GM12872 (cell line): ENCODE measurements at regions not wholly inside any gene's neighbourhood (a gene's known extent, or its start where the extent isn't known, plus 50 kb on each side); places are given as distances from the start of the nearest gene placed in this dataset.

Experiments
- TF ChIP-seq, protein P1 (sequence below): IDR thresholded peaks from 3 replicates; pipeline ENCODE4 v1.5.1; 2011; ENCODE audit warnings: low read depth, mild to moderate bottlenecking, low read length, moderate library complexity; ENCODE audit not compliant: insufficient read depth

GRCh38 chr1:82920418-82921248 lies 1078.3 kb downstream of the TTLL7 start:
- TF ChIP-seq, protein P1, sequence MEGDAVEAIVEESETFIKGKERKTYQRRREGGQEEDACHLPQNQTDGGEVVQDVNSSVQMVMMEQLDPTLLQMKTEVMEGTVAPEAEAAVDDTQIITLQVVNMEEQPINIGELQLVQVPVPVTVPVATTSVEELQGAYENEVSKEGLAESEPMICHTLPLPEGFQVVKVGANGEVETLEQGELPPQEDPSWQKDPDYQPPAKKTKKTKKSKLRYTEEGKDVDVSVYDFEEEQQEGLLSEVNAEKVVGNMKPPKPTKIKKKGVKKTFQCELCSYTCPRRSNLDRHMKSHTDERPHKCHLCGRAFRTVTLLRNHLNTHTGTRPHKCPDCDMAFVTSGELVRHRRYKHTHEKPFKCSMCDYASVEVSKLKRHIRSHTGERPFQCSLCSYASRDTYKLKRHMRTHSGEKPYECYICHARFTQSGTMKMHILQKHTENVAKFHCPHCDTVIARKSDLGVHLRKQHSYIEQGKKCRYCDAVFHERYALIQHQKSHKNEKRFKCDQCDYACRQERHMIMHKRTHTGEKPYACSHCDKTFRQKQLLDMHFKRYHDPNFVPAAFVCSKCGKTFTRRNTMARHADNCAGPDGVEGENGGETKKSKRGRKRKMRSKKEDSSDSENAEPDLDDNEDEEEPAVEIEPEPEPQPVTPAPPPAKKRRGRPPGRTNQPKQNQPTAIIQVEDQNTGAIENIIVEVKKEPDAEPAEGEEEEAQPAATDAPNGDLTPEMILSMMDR: no peak

GRCh38 chr1:82919837-82920236 lies 1079.1 kb downstream of the TTLL7 start:
- TF ChIP-seq, protein P1: no peak

DNA sequence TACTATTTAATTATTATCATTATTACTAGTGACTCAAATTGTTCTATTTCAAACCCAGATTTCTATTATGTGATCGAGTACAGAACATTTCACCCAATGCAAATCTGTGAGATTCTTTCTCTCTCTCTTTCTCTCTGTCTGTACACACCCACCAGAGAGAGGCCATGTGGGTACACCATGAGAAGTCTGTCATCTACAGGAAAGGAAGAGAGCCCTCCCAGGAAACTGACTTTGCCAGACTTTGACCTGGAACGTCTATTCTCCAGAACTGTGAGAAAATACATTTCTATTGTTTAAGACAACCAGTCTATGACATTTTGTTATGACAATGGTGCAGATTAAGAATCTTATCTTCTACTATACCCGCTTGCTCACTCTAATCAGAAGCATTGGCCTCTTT lies 1091.6 kb downstream of the TTLL7 start:
- TF ChIP-seq, protein P1: no peak

DNA sequence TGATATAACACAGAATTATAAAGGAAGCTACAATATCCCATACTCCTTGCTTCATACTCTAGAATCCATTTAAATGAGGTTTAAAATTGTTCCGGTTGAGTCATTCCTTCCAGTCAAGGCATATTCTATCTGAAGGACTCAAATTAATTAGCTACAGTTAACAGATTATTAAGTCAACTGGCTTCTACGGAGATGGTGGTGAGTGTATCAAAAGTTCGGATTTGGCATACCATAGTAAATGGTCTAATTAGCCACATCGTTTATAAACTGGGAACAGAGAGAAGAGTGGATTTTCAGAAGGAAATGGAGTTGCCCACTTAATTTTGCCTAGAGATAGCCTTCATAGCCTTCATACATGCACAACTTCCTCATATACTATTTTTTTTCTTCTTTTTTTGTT lies 1095.3 kb downstream of the TTLL7 start:
- TF ChIP-seq, protein P1: no peak

GRCh38 chr1:82901561-82901960 lies 1097.4 kb downstream of the TTLL7 start:
- TF ChIP-seq, protein P1: no peak

DNA sequence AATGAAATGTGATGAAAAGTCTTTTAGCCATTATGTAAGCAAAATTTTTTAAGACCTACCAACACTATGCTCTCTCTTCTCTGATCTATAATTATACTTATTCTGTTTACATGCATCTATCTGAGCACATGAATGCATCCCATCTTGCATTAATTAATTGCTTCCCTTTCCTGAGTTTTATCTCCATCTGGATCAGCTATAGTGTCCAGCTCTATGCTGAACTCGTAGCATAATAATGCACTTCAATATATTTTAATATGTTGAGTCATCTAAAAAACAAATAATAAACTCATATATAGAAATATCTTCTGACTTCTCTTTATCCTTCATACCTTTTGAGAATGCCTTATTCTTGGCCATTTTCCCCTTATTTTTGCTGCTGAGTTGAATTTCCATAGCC lies 1097.8 kb downstream of the TTLL7 start:
- TF ChIP-seq, protein P1: no peak

DNA sequence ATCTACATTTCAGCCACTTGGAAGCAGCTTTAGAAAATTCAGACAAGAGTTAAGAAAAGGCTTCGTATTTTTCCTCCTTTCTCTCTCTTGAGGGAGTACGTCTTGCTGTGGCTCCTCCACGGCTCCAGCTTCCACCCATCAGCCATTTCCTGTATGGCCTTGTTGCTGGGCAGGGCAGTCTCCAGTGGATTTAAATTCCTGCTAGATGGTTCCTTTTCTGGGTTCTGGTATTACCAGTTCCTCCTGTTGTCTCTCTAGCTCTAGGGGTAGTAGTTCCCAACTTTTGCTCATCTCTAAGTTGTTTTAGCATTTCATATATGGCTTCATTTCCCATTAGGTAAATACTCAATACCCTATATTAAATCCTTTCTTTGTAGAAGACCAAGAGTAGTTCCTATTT lies 1098.3 kb downstream of the ADGRL2 start:
- TF ChIP-seq, protein P1: no peak
